SK-N-MC (cell line): ENCODE measurements at regions not wholly inside any gene's neighbourhood (a gene's known extent, or its start where the extent isn't known, plus 50 kb on each side); places are given as distances from the start of the nearest gene placed in this dataset.

ENCODE experiments used
- DNase-seq: peaks from one replicate; pipeline ENCODE4 v3.0.0-alpha.2; 2011; ENCODE audit warnings: low read depth, low spot score
- H3K27ac ChIP-seq: fragments of 200-600 bp; sonication (generic); 2 replicates; pipeline ENCODE4 v1.5.1; 2016; ENCODE audit warnings: mixed run types
- H3K36me3 ChIP-seq: fragments of 200-600 bp; sonication (generic); 2 replicates; pipeline ENCODE4 v1.6.1; 2017; ENCODE audit warnings: antibody characterized with exemption, low read length, mixed read lengths; ENCODE audit not compliant: insufficient read depth
- H3K4me3 ChIP-seq: fragments of 200-600 bp; sonication (generic); 2 replicates; pipeline ENCODE4 v1.5.1; 2016
- H3K9ac ChIP-seq: fragments of 200-600 bp; sonication (generic); 2 replicates; pipeline ENCODE4 v1.8.0; 2017; ENCODE audit warnings: mixed run types, mixed read lengths; ENCODE audit not compliant: insufficient read length
- H3K9me3 ChIP-seq: fragments of 200-600 bp; sonication (generic); 2 replicates; pipeline ENCODE4 v1.6.1; 2017; ENCODE audit warnings: low read depth, mild to moderate bottlenecking, antibody characterized with exemption, low read length, moderate library complexity, mixed read lengths
- EZH2 ChIP-seq: fragments of 200-600 bp; sonication (generic); IDR thresholded peaks from one replicate; pipeline ENCODE4 v1.6.1; 2017; ENCODE audit warnings: antibody characterized with exemption
- FOXP2 ChIP-seq: optimal IDR thresholded peaks from 2 replicates; pipeline ENCODE3; 2011; ENCODE audit warnings: mild to moderate bottlenecking, moderate library complexity; ENCODE audit not compliant: insufficient read depth; ENCODE audit errors: extremely low read length, control extremely low read depth
- POLR2AphosphoS5 ChIP-seq: IDR thresholded peaks from 2 replicates; pipeline ENCODE4 v1.6.1; 2012; ENCODE audit warnings: mild to moderate bottlenecking, low read depth, low read length, borderline replicate concordance

DNA sequence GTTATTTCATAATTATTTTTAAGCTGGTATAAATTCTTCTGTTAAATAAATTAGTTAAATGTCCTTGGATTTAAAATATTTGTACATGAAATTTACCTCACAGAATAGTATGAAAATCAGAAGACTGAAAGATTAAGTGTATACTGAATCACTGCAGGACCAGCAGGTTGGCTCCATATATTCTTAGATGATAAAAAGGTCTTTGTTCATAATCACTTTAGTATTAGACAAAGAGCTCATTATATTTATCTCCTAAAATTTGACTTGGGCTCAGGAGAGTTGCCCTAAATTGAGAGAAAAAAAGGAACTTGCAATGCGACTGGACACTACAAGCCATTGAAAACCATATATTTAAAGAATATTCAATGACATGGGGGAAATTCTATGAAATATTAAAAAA lies 766.4 kb upstream of the CITED2 start:
- Histone ChIP-seq H3K9me3 (no peaks in the 10 kb centered on the region), H3K9ac (no peak overlapping the region), H3K36me3 (no peaks in the 10 kb centered on the region), H3K4me3 (no peak overlapping the region), H3K27ac (no peak overlapping the region)
- TF ChIP-seq EZH2: no peak
- no peak for TF ChIP-seq FOXP2
- TF ChIP-seq POLR2AphosphoS5: no peak
- DNase-seq: no peak

DNA sequence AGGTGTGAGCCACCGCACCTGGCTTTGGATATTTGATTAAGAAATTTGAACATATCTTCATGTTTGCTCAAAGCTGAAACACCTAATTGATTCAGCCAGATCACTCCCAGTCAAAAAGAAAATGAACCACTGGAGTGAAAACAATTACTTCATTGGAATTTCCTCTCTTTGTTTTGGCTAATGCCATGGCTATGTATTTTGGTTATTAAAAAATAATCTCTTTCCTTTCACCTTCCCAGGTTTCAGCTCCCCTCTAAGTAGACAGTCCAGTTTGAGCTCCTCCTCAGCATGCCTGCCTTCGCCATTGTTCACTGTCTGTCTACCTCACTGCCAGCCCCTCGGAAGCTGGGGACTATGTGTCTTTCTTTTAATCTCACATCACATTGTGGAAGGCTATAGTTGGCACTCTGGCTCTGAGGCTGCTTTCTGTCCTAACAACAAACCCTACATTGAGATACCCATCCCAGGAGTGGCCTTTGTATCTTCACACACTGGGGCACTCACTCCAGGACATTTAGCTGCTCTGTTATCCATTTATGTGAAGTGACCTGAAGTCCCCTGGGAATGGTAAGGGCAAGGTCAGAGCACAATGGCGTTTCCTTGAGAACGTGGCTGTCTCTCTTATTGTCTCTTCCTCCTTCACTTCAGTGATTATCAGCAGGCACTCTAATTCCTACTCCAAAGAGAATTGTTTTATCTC lies 764.0 kb upstream of the CITED2 start:
- no peak overlapping the region for H3K9ac ChIP-seq
- no peak overlapping the region for H3K4me3 ChIP-seq
- no peak for DNase-seq
- H3K9me3 ChIP-seq: peaks cover 3% of the 10 kb centered on the region; the same call in 1 of the 2 replicates
- TF ChIP-seq POLR2AphosphoS5 (no peak), EZH2 (no peak), FOXP2 (no peak)
- no peak overlapping the region for H3K27ac ChIP-seq
- no peaks in the 10 kb centered on the region for H3K36me3 ChIP-seq

DNA sequence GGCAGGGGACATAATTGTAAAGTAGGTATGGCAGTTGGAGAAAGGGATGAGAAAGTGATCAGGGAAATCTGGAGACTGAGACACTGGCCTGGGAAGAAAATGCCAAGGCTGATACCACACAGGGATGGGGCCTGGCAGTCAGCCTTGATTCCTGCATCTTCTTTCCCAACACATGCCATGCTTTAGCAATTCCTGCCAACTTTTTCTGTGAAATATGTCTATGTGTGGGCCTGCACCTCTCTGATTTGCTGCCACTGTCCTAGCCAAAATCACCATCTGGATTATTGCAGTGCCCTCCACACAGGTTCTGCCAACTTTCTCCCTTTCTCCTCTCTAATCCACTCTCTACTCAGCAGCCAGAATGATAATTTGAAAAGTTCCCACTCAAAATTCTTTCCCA lies 759.8 kb upstream of the CITED2 start:
- H3K9me3 ChIP-seq: peaks cover 3% of the 10 kb centered on the region; the same call in 1 of the 2 replicates
- no peaks in the 10 kb centered on the region for H3K36me3 ChIP-seq
- DNase-seq: no peak
- H3K27ac ChIP-seq: no peak overlapping the region
- no peak overlapping the region for H3K9ac ChIP-seq
- TF ChIP-seq POLR2AphosphoS5 (no peak), FOXP2 (no peak)
- H3K4me3 ChIP-seq: no peak overlapping the region

DNA sequence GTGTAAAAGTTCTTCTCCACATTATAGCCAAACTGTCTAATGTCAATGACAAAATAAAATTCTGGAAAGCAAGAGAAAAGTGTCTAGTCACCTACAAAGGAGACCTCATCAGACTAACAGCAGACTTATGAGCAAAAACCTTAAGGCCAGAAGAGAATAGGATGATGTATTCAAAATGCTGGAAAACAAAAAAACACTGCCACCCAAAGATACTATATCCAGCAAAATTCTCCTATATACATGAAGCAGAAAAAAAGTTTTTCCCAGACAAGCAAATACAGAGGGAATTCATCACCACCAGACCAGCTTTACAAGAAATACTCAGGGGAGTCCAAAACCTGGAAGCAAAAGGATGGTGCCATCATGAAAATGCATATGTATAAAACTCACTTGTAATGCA lies 755.6 kb upstream of the CITED2 start:
- H3K36me3 ChIP-seq: no peaks in the 10 kb centered on the region
- H3K4me3 ChIP-seq: no peak overlapping the region
- H3K9ac ChIP-seq: no peak overlapping the region
- TF ChIP-seq EZH2 (no peak), POLR2AphosphoS5 (no peak), FOXP2 (no peak)
- DNase-seq: no peak
- H3K9me3 ChIP-seq: no peaks in the 10 kb centered on the region; the same call in 1 of the 2 replicates
- no peak overlapping the region for H3K27ac ChIP-seq

DNA sequence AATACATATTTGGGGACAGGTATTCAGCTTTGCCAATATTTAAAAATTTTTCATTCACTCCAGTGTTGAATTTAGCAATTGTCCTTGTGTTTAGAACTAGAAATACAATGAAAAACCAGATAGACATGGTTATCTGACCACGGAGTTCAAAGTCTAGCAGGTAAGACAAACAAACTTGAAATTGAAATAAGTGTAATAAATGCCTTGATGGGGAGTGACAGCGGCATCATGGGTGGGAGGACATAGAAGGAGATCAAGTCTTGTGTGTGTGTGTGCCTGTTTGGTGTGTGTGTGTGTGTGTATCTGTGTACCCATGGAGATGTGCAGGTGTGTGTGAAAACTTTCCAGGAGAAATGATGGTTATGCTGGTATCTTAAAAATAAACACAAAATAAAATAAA lies 750.0 kb upstream of the CITED2 start:
- Histone ChIP-seq H3K27ac (no peak overlapping the region), H3K9ac (no peak overlapping the region), H3K4me3 (no peak overlapping the region), H3K9me3 (no peaks in the 10 kb centered on the region), H3K36me3 (no peaks in the 10 kb centered on the region)
- TF ChIP-seq POLR2AphosphoS5: no peak
- TF ChIP-seq FOXP2: no peak
- DNase-seq: no peak

DNA sequence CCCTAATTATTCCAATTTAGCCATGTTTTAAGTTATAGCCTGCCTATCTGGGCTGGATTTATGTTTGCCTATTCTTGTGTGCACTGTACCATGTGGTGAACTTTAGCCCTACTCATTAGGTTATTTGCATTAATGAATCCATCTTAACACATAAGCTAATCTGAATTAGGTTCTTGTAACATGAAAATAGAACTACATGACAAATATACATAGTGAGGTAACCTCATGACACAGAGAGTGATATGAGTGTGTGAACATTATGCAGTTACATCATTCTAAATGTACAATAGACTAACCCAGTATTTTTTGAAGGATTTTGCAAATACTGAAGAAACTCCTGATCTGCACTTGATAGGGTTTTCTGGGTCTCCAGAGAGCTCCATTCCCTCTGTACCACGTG lies 733.7 kb upstream of the CITED2 start:
- no peak for TF ChIP-seq POLR2AphosphoS5
- no peak for TF ChIP-seq FOXP2
- TF ChIP-seq EZH2: no peak
- Histone ChIP-seq H3K36me3 (no peaks in the 10 kb centered on the region), H3K4me3 (no peak overlapping the region), H3K9ac (no peak overlapping the region), H3K27ac (0 out of 2 replicates have a peak overlapping the region, but pooled peaks have one; percentile 1), H3K9me3 (no peaks in the 10 kb centered on the region; the same call in 1 of the 2 replicates)
- DNase-seq: no peak

DNA sequence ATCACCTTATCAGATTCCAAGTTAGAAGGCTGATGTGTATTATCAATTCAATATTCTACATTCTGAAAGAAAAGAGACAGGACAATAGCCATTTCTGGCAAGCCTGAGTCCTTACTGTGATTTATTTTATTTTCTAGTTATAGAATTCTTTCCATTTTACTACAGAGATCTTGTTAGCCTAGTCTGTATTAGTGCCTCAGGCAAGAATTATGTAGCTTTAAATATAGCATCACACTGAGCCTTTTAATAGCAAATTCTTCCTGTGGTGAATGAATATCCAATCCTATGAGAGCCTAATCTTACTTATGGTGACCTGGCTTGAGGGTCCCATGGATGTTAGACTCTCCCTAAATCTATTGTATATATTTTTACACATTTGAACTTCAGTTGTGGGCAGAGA lies 732.8 kb upstream of the CITED2 start:
- Histone ChIP-seq H3K4me3 (peak overlapping the region; percentile 54), H3K36me3 (no peaks in the 10 kb centered on the region), H3K27ac (peak overlapping the region; percentile 99), H3K9me3 (no peaks in the 10 kb centered on the region; the same call in 1 of the 2 replicates), H3K9ac (no peak overlapping the region)
- peak; percentile 65 for DNase-seq
- no peak for TF ChIP-seq EZH2
- TF ChIP-seq FOXP2: no peak
- TF ChIP-seq POLR2AphosphoS5: no peak; the same call in 1 of the 2 replicates

DNA sequence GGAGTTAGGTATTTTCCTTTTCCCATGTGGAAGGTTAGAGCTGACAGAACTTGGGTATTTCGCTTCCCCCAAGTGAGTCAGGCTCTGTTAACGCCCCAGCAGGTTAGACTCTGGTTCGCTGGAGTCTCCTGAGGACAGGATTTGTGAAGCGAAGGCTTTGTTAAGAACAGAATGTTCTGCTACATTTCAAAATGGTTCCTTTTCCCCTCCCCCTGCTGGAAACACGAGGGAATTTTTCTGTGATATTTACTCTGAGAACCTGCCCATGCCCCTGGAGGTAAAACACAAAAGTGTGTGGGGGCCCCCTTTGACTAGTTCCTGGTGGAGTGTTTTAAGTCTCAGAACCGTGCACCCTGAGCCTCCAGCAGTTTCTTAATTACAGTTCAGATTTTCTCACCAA lies 731.4 kb upstream of the CITED2 start:
- peak; percentile 61 for DNase-seq
- TF ChIP-seq FOXP2: no peak
- TF ChIP-seq POLR2AphosphoS5: no peak
- no peak for TF ChIP-seq EZH2
- H3K36me3 ChIP-seq: no peaks in the 10 kb centered on the region
- no peaks in the 10 kb centered on the region; the same call in 1 of the 2 replicates for H3K9me3 ChIP-seq
- H3K27ac ChIP-seq: peak overlapping the region; percentile 99
- peak overlapping the region; percentile 72 for H3K9ac ChIP-seq
- peak overlapping the region; percentile 56 for H3K4me3 ChIP-seq

DNA sequence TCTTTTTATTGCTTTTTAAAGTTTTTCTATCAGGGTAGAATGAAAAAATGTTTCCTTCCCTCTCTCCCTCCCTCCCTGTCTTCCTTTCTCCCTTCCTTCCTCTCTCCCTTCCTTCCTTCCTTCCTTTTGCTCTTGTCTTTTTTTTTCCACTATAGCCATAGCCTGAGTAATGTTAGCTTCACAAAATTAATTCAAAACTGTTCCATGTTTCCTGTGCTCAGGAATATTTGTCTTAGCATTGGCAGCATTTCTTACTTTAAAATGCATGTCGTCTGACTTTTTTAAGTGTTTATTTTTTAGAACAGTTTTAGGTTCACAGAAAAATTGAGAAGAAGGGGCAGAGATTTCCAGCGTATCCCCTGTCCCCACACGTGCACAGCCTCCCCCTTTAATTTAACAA lies 730.8 kb upstream of the CITED2 start:
- no peaks in the 10 kb centered on the region; the same call in 1 of the 2 replicates for H3K9me3 ChIP-seq
- H3K9ac ChIP-seq: peak overlapping the region; percentile 72
- H3K27ac ChIP-seq: peak overlapping the region; percentile 99
- peak; percentile 51 for DNase-seq
- H3K4me3 ChIP-seq: peak overlapping the region; percentile 56
- TF ChIP-seq FOXP2 (no peak), EZH2 (no peak), POLR2AphosphoS5 (no peak; the same call in 1 of the 2 replicates)
- no peaks in the 10 kb centered on the region for H3K36me3 ChIP-seq
